ENCODE measurements at regions not wholly inside any gene's neighbourhood (a gene's known extent, or its start where the extent isn't known, plus 50 kb on each side); places are given as distances from the start of the nearest gene placed in this dataset.

GRCh38 chr12:65756267-65756666 is 68.0 kb upstream of the HMGA2 start:
- DNase-seq (ENCODE audit: low spot score in 2 of 2) = no peak
- H3K4me3 ChIP-seq = no peak overlapping the region
- intact Hi-C loops (cut with DNase I; ENCODE audit: low total_unique reads) = no loop called here

GRCh38 chr12:65756956-65757511 is 67.2 kb upstream of the HMGA2 start:
- Histone ChIP-seq H3K36me3 (no peaks in the 10 kb centered on the region), H3K27ac (no peak overlapping the region), H3K4me3 (no peak overlapping the region), H3K9me3 (no peaks in the 10 kb centered on the region), H3K4me1 (no peaks in the 10 kb centered on the region), H3K27me3 (peaks cover 0 to 4% of the 10 kb centered on the region in 2 donors)
- DNase-seq (ENCODE audit: low spot score in 2 of 2) = no peak
- intact Hi-C loops (cut with DNase I; ENCODE audit: low total_unique reads) = no loop called here
- TF ChIP-seq POLR2A (IDR thresholded peaks at IDR 0.05) (no peak), POLR2AphosphoS5 (IDR thresholded peaks at IDR 0.05) (no peak), CTCF (IDR thresholded peaks at IDR 0.05) (no peak)

More at GRCh38 chr12:65756267-65756666, 68.0 kb upstream of the HMGA2 start:
- Histone ChIP-seq H3K36me3 (no peaks in the 10 kb centered on the region), H3K4me1 (no peaks in the 10 kb centered on the region), H3K27me3 (peaks cover 0 to 4% of the 10 kb centered on the region in 2 donors), H3K9me3 (no peaks in the 10 kb centered on the region), H3K27ac (no peak overlapping the region)
- TF ChIP-seq POLR2AphosphoS5 (IDR thresholded peaks at IDR 0.05) (no peak), POLR2A (IDR thresholded peaks at IDR 0.05) (no peak), CTCF (IDR thresholded peaks at IDR 0.05) (no peak)

- H3K4me1 ChIP-seq = no peaks in the 10 kb centered on the region
- no peak overlapping the region for H3K4me3 ChIP-seq
- TF ChIP-seq POLR2A (IDR thresholded peaks at IDR 0.05) (no peak), CTCF (IDR thresholded peaks at IDR 0.05) (no peak), POLR2AphosphoS5 (IDR thresholded peaks at IDR 0.05) (no peak)
- intact Hi-C loops (cut with DNase I; ENCODE audit: low total_unique reads) = no loop called here
- H3K27ac ChIP-seq = no peak overlapping the region
- no peak for DNase-seq (ENCODE audit: low spot score in 2 of 2)
- peaks cover 0 to 4% of the 10 kb centered on the region in 2 donors for H3K27me3 ChIP-seq
- no peaks in the 10 kb centered on the region for H3K36me3 ChIP-seq
- H3K9me3 ChIP-seq = no peaks in the 10 kb centered on the region
These were observed 65.9 kb upstream of the HMGA2 start for GRCh38 chr12:65758401-65758800.

GRCh38 chr12:65759735-65760134 is 64.5 kb upstream of the HMGA2 start:
- intact Hi-C loops (cut with DNase I; ENCODE audit: low total_unique reads) = no loop called here

GRCh38 chr12:65761301-65761700 is 63.0 kb upstream of the HMGA2 start:
- H3K9me3 ChIP-seq = no peaks in the 10 kb centered on the region
- H3K27me3 ChIP-seq = no peaks in the 10 kb centered on the region
- no peaks in the 10 kb centered on the region for H3K4me1 ChIP-seq
- no peak overlapping the region for H3K27ac ChIP-seq
- H3K4me3 ChIP-seq = no peak overlapping the region
- no peaks in the 10 kb centered on the region for H3K36me3 ChIP-seq
- DNase-seq (ENCODE audit: low spot score in 2 of 2) = no peak
- TF ChIP-seq CTCF (IDR thresholded peaks at IDR 0.05) (no peak), POLR2AphosphoS5 (IDR thresholded peaks at IDR 0.05) (no peak), POLR2A (IDR thresholded peaks at IDR 0.05) (no peak)
- intact Hi-C loops (cut with DNase I; ENCODE audit: low total_unique reads) = no loop called here

More at GRCh38 chr12:65759735-65760134, 64.5 kb upstream of the HMGA2 start:
- H3K36me3 ChIP-seq = no peaks in the 10 kb centered on the region
- no peak for TF ChIP-seq POLR2AphosphoS5 (IDR thresholded peaks at IDR 0.05)
- H3K4me1 ChIP-seq = no peaks in the 10 kb centered on the region
- no peak overlapping the region for H3K4me3 ChIP-seq
- peaks cover 0 to 2% of the 10 kb centered on the region in 2 donors for H3K27me3 ChIP-seq
- no peaks in the 10 kb centered on the region for H3K9me3 ChIP-seq
- DNase-seq (ENCODE audit: low spot score in 2 of 2) = no peak
- no peak overlapping the region for H3K27ac ChIP-seq

GRCh38 chr12:65764325-65764724 is 60.0 kb upstream of the HMGA2 start:
- no peak for TF ChIP-seq CTCF (IDR thresholded peaks at IDR 0.05)
- no peak for TF ChIP-seq POLR2AphosphoS5 (IDR thresholded peaks at IDR 0.05)
- TF ChIP-seq POLR2A (IDR thresholded peaks at IDR 0.05) = no peak
- Histone ChIP-seq H3K4me1 (no peaks in the 10 kb centered on the region), H3K4me3 (no peak overlapping the region), H3K27ac (no peak overlapping the region), H3K27me3 (peaks cover 0 to 5% of the 10 kb centered on the region in 2 donors), H3K36me3 (no peaks in the 10 kb centered on the region), H3K9me3 (no peaks in the 10 kb centered on the region)
- intact Hi-C loops (cut with DNase I; ENCODE audit: low total_unique reads) = no loop called here
- no peak for DNase-seq (ENCODE audit: low spot score in 2 of 2)
